GM12878 (cell line): ENCODE measurements at regions not wholly inside any gene's neighbourhood (a gene's known extent, or its start where the extent isn't known, plus 50 kb on each side); places are given as distances from the start of the nearest gene placed in this dataset.

Experiments
- ATAC-seq: fragments of 200-7000 bp; cut with Tn5 transposase; 3 replicates; pipeline ENCODE4 v1.9.1; 2020; ENCODE audit warnings: mild to moderate bottlenecking, moderate library complexity
- BruUV-seq: library from RNA; stranded (reverse); fragments of 400-500 nt; replicated peaks from 2 replicates; lab custom pipeline; 2021; lab: Mats Ljungman, UMichigan
- CTCF ChIA-PET: fragments of 300-600 bp; sonication (Branson Sonifier 250); formaldehyde crosslinking; extraction: SDS; loops from one replicate; lab custom pipeline; 2021; ENCODE audit warnings: inconsistent platforms; lab: Yijun Ruan, JAX
- POLR2A ChIA-PET: fragments of 350-600 bp; formaldehyde crosslinking; extraction: SDS; loops from one replicate; lab custom pipeline; 2021; ENCODE audit warnings: inconsistent platforms; lab: Charles Lee
- RAD21 ChIA-PET: fragments of 300-600 bp; sonication (Branson Sonifier 250); formaldehyde crosslinking; loops from one replicate; lab custom pipeline; 2023; ENCODE audit warnings: antibody characterized with exemption; ENCODE audit not compliant: unreplicated experiment; lab: Charles Lee
- SMC1A ChIA-PET: fragments of 300-600 bp; sonication (Branson Sonifier 250); formaldehyde crosslinking; loops from one replicate; lab custom pipeline; 2023; ENCODE audit not compliant: unreplicated experiment, uncharacterized antibody; lab: Charles Lee
- DNase-seq: peaks from one replicate; pipeline ENCODE4 v3.0.0-alpha.2; 2011; ENCODE audit warnings: low read depth, low spot score
- FAIRE-seq: peaks from 3 replicates; lab custom pipeline; 2011; peaks lifted over from hg19 to GRCh38; lab: Jason Lieb, UNC
- H2AFZ ChIP-seq: 2 replicates; pipeline ENCODE4 v1.6.0; 2011; ENCODE audit warnings: low read depth, low read length, control low read depth; ENCODE audit not compliant: control insufficient read depth
- H3K27ac ChIP-seq: 2 replicates; pipeline ENCODE4 v1.5.1; 2011; ENCODE audit warnings: control low read depth; ENCODE audit not compliant: control insufficient read depth, insufficient read depth
- H3K27me3 ChIP-seq, 2 experiments: replicated peaks in 1 of 2; 2 replicates each; pipeline versions ENCODE4 v1.6.0 to v1.6.1; 2011; ENCODE audit warnings: low read length in 1 of 2; ENCODE audit not compliant: control insufficient read depth in 2 of 2, insufficient read depth in 2 of 2
- H3K36me3 ChIP-seq, 2 experiments: 2 replicates each; pipeline ENCODE4 v1.5.1; 2011; ENCODE audit warnings: low read length in 1 of 2; ENCODE audit not compliant: control insufficient read depth in 2 of 2, insufficient read depth in 2 of 2
- H3K4me1 ChIP-seq: 2 replicates; pipeline ENCODE4 v1.6.1; 2011; ENCODE audit warnings: mild to moderate bottlenecking, low read length, moderate library complexity, mixed read lengths; ENCODE audit not compliant: control insufficient read depth, insufficient read depth
- H3K4me2 ChIP-seq: 2 replicates; pipeline ENCODE4 v1.6.0; 2011; ENCODE audit warnings: control low read depth; ENCODE audit not compliant: control insufficient read depth, insufficient read depth
- H3K4me3 ChIP-seq: fragments of 200-600 bp; sonication (generic); 2 replicates; pipeline ENCODE4 v1.5.1; 2016
- H3K79me2 ChIP-seq: 2 replicates; pipeline ENCODE4 v1.6.0; 2011; ENCODE audit warnings: low read length; ENCODE audit not compliant: control insufficient read depth, insufficient read depth
- H3K9ac ChIP-seq: 2 replicates; pipeline ENCODE4 v1.8.0; 2011; ENCODE audit warnings: low read length, control low read depth, mixed read lengths; ENCODE audit not compliant: control insufficient read depth, insufficient read depth
- H3K9me3 ChIP-seq: replicated peaks from 3 replicates; pipeline ENCODE4 v1.5.1; 2011; ENCODE audit warnings: mild to moderate bottlenecking, low read length; ENCODE audit not compliant: control insufficient read depth, insufficient read depth
- H4K20me1 ChIP-seq: 2 replicates; pipeline ENCODE4 v1.6.0; 2011; ENCODE audit not compliant: control insufficient read depth, insufficient read depth
- BHLHE40 ChIP-seq, 2 experiments: fragments of 450-650 bp in 1 of 2; IDR thresholded peaks; 2 replicates each; pipeline ENCODE4 v1.6.1; 2011 to 2017; ENCODE audit warnings: low read depth in 2 of 2, borderline replicate concordance in 1 of 2, improper control_type of control experiment in 1 of 2, low read length in 1 of 2, mild to moderate bottlenecking in 1 of 2
- GABPA ChIP-seq: IDR thresholded peaks from 2 replicates; pipeline ENCODE4 v1.6.1; 2014; ENCODE audit warnings: antibody characterized with exemption, low read depth, mild to moderate bottlenecking, inconsistent platforms
- MYB ChIP-seq: fragments of 150-350 bp; IDR thresholded peaks from 2 replicates; pipeline ENCODE4 v1.6.1; 2014; ENCODE audit warnings: mild to moderate bottlenecking, low read depth, low read length, borderline replicate concordance
- NR2C2 ChIP-seq: IDR thresholded peaks from 2 replicates; pipeline ENCODE4 v1.6.1; 2011; ENCODE audit warnings: borderline replicate concordance, low read depth; ENCODE audit not compliant: control insufficient read depth, insufficient read length
- USF2 ChIP-seq: IDR thresholded peaks from 2 replicates; pipeline ENCODE4 v1.6.1; 2011; ENCODE audit warnings: low read depth, low read length, improper control_type of control experiment, borderline replicate concordance
- WGBS: methylation state at CpG from one replicate; pipeline ENCODE4 v1.1.6; 2016; ENCODE audit warnings: low lambda C conversion rate; ENCODE audit not compliant: insufficient replicate concordance, insufficient coverage; ENCODE audit errors: missing lambda C conversion rate; 5-methylcytosine and 5-hydroxymethylcytosine counted together
- in situ Hi-C: fragments of 300-500 bp; cut with MboI; formaldehyde crosslinking; loops from 9 replicates; pipeline ENCODE4 v1.14.3; 2018; ENCODE audit warnings: mixed read lengths
- intact Hi-C: fragments of 100-400 bp; cut with micrococcal nuclease; formaldehyde crosslinking; loops from one replicate; pipeline ENCODE4 v1.14.2; 2022; ENCODE audit not compliant: unreplicated experiment
- TF ChIP-seq, protein P1 (sequence below): fragments of 450-650 bp; conservative IDR thresholded peaks from 2 replicates; pipeline ENCODE4 v1.6.1; 2017; ENCODE audit warnings: mild to moderate bottlenecking, moderate library complexity
- TF ChIP-seq, protein P2 (sequence below): IDR thresholded peaks from 2 replicates; pipeline ENCODE4 v1.6.1; 2012; ENCODE audit warnings: mild to moderate bottlenecking, low read depth, low read length

GRCh38 chr4:122005064-122005755 is 53.4 kb upstream of the TRPC3 start:
- ChIA-PET RAD21 (interaction anchor here (1.5 to 3.7 kb wide), 2 partner anchors 55 to 104 kb away, joined by 5 to 19 read pairs; no protein-coding TSS in a partner anchor), SMC1A (interaction anchor here (0.6 to 1.8 kb wide), 4 partner anchors 14 to 632 kb away, joined by 3 to 12 read pairs (median 4); no protein-coding TSS in a partner anchor), POLR2A (no interaction called here), CTCF (interaction anchor here (0.7 to 2.7 kb wide), 6 partner anchors 15 to 712 kb away, joined by 3 to 26 read pairs (median 4); no protein-coding TSS in a partner anchor)
- Histone ChIP-seq H3K27ac (no peak overlapping the region), H3K4me2 (no peak overlapping the region), H4K20me1 (no peaks in the 10 kb centered on the region), H2AFZ (no peak overlapping the region), H3K4me3 (no peak overlapping the region), H3K27me3 (no peaks in the 10 kb centered on the region), H3K9me3 (no peaks in the 10 kb centered on the region), H3K4me1 (no peaks in the 10 kb centered on the region), H3K9ac (no peak overlapping the region), H3K36me3 (no peaks in the 10 kb centered on the region), H3K79me2 (no peaks in the 10 kb centered on the region)
- intact Hi-C loops (no loop called here), in situ Hi-C loops (loop anchor here (5.0 kb wide), 1 partner anchor 108 kb away; no protein-coding TSS in a partner anchor)
- TF ChIP-seq GABPA, result no peak
- TF ChIP-seq, protein P1, sequence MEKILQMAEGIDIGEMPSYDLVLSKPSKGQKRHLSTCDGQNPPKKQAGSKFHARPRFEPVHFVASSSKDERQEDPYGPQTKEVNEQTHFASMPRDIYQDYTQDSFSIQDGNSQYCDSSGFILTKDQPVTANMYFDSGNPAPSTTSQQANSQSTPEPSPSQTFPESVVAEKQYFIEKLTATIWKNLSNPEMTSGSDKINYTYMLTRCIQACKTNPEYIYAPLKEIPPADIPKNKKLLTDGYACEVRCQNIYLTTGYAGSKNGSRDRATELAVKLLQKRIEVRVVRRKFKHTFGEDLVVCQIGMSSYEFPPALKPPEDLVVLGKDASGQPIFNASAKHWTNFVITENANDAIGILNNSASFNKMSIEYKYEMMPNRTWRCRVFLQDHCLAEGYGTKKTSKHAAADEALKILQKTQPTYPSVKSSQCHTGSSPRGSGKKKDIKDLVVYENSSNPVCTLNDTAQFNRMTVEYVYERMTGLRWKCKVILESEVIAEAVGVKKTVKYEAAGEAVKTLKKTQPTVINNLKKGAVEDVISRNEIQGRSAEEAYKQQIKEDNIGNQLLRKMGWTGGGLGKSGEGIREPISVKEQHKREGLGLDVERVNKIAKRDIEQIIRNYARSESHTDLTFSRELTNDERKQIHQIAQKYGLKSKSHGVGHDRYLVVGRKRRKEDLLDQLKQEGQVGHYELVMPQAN, result no peak
- TF ChIP-seq BHLHE40 (IDR thresholded peaks at IDR 0.05; ENCODE audit: borderline replicate concordance in 1 of 2, low read depth in 2 of 2, low read length in 1 of 2), result no peak
- TF ChIP-seq MYB, result no peak
- TF ChIP-seq, protein P2, sequence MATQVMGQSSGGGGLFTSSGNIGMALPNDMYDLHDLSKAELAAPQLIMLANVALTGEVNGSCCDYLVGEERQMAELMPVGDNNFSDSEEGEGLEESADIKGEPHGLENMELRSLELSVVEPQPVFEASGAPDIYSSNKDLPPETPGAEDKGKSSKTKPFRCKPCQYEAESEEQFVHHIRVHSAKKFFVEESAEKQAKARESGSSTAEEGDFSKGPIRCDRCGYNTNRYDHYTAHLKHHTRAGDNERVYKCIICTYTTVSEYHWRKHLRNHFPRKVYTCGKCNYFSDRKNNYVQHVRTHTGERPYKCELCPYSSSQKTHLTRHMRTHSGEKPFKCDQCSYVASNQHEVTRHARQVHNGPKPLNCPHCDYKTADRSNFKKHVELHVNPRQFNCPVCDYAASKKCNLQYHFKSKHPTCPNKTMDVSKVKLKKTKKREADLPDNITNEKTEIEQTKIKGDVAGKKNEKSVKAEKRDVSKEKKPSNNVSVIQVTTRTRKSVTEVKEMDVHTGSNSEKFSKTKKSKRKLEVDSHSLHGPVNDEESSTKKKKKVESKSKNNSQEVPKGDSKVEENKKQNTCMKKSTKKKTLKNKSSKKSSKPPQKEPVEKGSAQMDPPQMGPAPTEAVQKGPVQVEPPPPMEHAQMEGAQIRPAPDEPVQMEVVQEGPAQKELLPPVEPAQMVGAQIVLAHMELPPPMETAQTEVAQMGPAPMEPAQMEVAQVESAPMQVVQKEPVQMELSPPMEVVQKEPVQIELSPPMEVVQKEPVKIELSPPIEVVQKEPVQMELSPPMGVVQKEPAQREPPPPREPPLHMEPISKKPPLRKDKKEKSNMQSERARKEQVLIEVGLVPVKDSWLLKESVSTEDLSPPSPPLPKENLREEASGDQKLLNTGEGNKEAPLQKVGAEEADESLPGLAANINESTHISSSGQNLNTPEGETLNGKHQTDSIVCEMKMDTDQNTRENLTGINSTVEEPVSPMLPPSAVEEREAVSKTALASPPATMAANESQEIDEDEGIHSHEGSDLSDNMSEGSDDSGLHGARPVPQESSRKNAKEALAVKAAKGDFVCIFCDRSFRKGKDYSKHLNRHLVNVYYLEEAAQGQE, result no peak
- TF ChIP-seq USF2, result no peak
- no peak for TF ChIP-seq NR2C2
- WGBS, result 58% methylated on average over 8 of the region's 8 CpGs
- FAIRE-seq (no peak), ATAC-seq (no peak), DNase-seq (no peak)
- no TSS peak for BruUV-seq
